AG10803 (cell line): ENCODE measurements at regions not wholly inside any gene's neighbourhood (a gene's known extent, or its start where the extent isn't known, plus 50 kb on each side); places are given as distances from the start of the nearest gene placed in this dataset.

ENCODE experiments used
- DNase-seq: peaks from one replicate; pipeline ENCODE4 v3.0.0; 2010; ENCODE audit warnings: low read depth
- H3K4me3 ChIP-seq: 2 replicates; pipeline ENCODE4 v1.5.1; 2011; ENCODE audit warnings: mild to moderate bottlenecking, low read length, control low read depth
- TF ChIP-seq, protein P1 (sequence below): conservative IDR thresholded peaks from 2 replicates; pipeline ENCODE4 v1.5.1; 2011; ENCODE audit warnings: mild to moderate bottlenecking, low read length, control low read depth, inconsistent platforms

DNA sequence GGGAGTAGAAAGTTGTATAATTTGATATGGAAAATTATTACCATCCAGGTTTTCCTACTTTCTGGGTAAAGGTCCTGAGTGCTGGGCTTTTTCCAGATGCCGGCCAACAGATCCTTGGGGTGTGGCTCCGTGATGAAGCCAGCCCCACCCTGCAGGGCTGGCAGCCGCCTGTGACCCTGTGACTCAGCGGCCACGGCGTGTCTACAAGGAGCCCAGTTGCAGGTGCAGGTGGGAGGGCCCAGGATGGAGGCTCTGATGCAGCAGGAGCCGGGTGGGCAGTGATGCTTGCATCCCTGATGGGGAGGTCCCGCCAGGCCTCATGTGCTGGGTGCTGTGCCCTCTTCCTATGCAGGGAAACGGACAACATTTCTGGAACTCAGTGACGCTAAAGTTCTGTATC, 96.0 kb upstream of the ALKAL2 start:
- no peak overlapping the region for H3K4me3 ChIP-seq
- no peak for DNase-seq
- TF ChIP-seq, protein P1, sequence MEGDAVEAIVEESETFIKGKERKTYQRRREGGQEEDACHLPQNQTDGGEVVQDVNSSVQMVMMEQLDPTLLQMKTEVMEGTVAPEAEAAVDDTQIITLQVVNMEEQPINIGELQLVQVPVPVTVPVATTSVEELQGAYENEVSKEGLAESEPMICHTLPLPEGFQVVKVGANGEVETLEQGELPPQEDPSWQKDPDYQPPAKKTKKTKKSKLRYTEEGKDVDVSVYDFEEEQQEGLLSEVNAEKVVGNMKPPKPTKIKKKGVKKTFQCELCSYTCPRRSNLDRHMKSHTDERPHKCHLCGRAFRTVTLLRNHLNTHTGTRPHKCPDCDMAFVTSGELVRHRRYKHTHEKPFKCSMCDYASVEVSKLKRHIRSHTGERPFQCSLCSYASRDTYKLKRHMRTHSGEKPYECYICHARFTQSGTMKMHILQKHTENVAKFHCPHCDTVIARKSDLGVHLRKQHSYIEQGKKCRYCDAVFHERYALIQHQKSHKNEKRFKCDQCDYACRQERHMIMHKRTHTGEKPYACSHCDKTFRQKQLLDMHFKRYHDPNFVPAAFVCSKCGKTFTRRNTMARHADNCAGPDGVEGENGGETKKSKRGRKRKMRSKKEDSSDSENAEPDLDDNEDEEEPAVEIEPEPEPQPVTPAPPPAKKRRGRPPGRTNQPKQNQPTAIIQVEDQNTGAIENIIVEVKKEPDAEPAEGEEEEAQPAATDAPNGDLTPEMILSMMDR, result no peak

DNA sequence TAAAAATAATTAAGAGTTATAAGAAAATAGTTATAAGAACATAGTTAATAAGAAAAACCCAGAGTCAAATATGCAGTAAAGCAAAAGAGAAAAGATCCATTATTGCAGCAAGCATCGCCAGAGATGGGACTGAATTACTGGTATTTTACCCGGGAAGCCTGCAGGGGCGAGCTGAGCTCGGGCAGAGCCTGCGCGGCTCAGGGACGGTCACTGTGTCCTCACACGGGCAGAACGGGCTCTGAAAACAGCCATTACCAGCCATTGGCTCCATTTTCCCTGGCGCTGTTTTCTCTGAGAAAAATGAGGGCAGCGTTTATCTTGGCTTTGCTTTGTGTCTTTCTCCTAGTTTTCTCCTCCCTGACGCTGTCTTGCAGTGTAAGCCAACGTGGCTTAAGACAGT, 95.3 kb upstream of the ALKAL2 start:
- H3K4me3 ChIP-seq, result no peak overlapping the region
- DNase-seq, result no peak
- TF ChIP-seq, protein P1, result no peak

DNA sequence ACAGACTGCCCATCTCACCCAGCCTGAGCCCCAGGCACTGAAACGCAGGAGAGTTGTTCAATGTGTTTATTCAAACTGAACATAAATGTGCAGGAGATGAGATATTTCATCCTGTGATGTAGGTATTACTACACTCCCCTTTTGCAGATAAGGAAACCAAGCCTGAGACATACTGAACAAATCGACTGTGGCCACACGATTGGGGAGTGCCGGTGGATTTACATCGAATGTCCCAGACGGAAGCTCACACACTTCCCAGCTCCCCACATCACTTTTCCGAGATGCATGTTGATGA, 94.8 kb upstream of the ALKAL2 start:
- H3K4me3 ChIP-seq, result no peak overlapping the region
- DNase-seq, result no peak
- TF ChIP-seq, protein P1, result no peak

- TF ChIP-seq, protein P1, result no peak
- DNase-seq, result no peak
- H3K4me3 ChIP-seq, result no peak overlapping the region
Observed at GRCh38 chr2:381941-382727, 94.2 kb upstream of the ALKAL2 start.

DNA sequence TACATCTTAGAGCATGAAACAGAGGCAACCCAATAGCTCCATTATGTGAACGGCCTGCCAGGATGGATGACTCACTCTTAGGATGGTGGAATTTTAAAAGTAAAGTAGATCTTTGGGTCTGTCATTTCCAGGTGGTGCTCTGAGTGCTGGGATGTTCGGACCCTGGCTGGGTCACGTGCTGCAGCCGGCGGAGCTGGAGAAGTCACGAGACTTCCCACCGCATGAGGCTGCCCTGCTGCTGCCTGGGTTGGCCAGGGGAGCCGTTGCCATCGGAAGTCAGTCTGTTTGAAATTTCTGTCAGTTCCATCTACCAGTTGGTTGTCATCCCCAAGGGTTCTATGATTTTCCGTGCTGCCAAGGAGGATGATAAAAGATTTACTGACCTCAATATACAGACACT, 93.3 kb upstream of the ALKAL2 start:
- DNase-seq, result no peak
- H3K4me3 ChIP-seq, result no peak overlapping the region
- TF ChIP-seq, protein P1, result no peak

DNA sequence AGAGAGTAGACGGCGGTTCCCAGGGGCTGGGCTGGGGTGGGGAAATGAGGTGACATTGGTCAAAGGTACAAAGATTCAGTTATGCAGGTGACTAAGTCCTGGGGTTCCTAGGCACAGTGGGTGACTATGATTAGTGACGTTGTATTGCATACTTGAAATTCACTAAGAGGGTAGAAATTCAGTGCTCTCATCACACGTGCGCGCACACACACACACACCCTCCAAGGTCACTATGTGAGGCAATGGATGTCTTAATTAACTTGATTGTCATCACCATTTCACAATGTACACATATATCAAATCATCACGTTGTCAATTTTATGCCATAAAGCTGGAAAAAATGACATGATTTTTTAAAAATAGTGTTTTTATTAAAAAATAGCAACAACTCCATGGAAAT, 92.9 kb upstream of the ALKAL2 start:
- TF ChIP-seq, protein P1, result no peak
- no peak for DNase-seq
- H3K4me3 ChIP-seq, result no peak overlapping the region

- H3K4me3 ChIP-seq, result no peak overlapping the region
- DNase-seq, result no peak
- TF ChIP-seq, protein P1, result no peak
Observed at GRCh38 chr2:380221-380620, 92.3 kb upstream of the ALKAL2 start.
